EL (cell line): ENCODE measurements at regions not wholly inside any gene's neighbourhood (a gene's known extent, or its start where the extent isn't known, plus 50 kb on each side); places are given as distances from the start of the nearest gene placed in this dataset.
A peak's percentile ranks its signal among the peaks of the same experiment; 100 is the strongest.

ENCODE experiments used
- DNase-seq: peaks from one replicate; pipeline ENCODE4 v3.0.0-alpha.2; 2016

DNA sequence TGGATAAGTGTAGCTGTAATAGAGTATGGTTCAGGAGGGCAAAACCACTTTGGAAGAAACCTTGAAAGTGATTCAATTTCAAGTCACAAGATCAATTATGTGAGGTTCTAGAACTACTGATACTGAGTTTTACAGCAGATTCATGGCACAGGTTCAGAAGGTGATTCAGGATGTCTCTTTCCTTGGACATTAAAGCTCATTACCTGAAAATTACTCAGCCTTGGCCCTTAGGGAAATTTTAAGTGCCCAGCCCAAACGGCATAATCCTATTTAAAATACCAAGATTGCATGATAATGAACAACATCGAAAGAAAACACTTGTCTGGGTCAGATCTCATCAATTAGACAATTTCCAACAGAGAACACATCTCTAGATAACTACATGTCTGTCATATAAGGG lies 70.2 kb upstream of the SLC38A2 start:
- DNase-seq: no peak

- DNase-seq: peak; percentile 55
Measured at GRCh38 chr12:46442239-46442638, 69.7 kb upstream of the SLC38A2 start.

GRCh38 chr12:46439793-46440511 lies 67.4 kb upstream of the SLC38A2 start:
- DNase-seq: peak; percentile 53

- no peak for DNase-seq
Measured at GRCh38 chr12:46438719-46439319, 66.2 kb upstream of the SLC38A2 start.

- DNase-seq: no peak
Measured at GRCh38 chr12:46438256-46438655, 65.7 kb upstream of the SLC38A2 start.

- no peak for DNase-seq
Measured at GRCh38 chr12:46437469-46437868, 64.9 kb upstream of the SLC38A2 start.

GRCh38 chr12:46436747-46437146 lies 64.2 kb upstream of the SLC38A2 start:
- no peak for DNase-seq

DNA sequence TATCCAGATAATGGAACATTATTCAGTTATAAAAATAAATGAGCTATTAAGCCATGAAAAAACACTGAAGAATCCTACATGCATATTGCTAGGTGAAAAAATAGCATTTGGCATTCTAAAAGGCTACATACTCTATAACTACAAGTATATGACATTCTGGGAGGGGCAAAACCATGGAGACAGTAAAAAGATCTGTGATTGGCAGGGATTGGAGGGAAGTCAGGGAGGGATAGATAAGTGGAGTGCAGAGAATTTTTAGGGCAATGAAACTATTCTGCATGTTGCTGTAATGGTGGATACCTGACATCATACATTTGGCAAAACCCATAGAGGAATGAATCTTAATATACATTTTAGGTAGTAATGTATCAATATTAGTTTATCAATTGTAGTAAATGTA lies 63.1 kb upstream of the SLC38A2 start:
- DNase-seq: no peak

GRCh38 chr12:46435029-46435428 lies 62.5 kb upstream of the SLC38A2 start:
- DNase-seq: no peak

- no peak for DNase-seq
Measured at GRCh38 chr12:46433829-46434228, 61.3 kb upstream of the SLC38A2 start.

- DNase-seq: no peak
Measured at GRCh38 chr12:46432325-46432724, 59.8 kb upstream of the SLC38A2 start.

DNA sequence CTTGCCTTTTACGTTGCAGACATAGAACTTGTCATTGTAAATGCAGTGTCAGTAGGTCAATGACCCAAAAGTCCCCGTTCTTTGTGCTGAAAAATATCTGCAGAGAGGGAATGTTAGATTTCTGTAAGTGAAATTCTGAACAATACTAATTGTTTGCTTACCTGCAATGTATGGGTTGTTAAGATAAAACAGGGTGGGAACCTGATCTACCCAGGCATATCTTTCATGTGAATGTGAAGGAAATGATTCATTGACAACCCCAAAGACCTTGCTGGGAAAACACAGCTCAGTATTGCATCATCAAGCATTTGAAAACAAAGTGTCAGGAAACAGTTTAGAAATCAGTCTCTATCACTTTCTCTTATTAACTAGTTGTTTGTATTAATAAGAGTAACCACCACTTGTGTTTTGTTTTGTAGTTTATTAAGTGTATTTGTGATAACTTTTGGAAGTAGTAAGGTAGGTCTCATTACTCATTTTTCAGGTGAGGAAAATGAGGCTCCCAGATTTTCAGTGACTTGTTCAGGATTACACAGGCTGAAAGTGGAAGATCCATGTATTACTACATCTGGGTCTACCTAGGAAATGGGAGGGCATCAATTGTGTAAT lies 57.9 kb upstream of the SLC38A2 start:
- peak; percentile 85 for DNase-seq
